Tibial artery (tissue), 4 donors: ENCODE measurements at regions not wholly inside any gene's neighbourhood (a gene's known extent, or its start where the extent isn't known, plus 50 kb on each side); places are given as distances from the start of the nearest gene placed in this dataset.

Experiments used
- DNase-seq, 2 donors: peaks; one replicate each; pipeline ENCODE4 v3.0.0-alpha.2; 2019
- H3K27ac ChIP-seq, 2 donors: fragments of 200-600 bp; sonication (generic) in 1 of 2; 1 replicate in 1 of 2; 2 replicates in 1 of 2; pipeline ENCODE4 v1.5.1; 2018 to 2019; ENCODE audit warnings: mild to moderate bottlenecking in 1 of 2
- H3K27me3 ChIP-seq, 2 donors: fragments of 200-600 bp; sonication (generic) in 1 of 2; one replicate each; pipeline versions ENCODE4 v1.5.1 to v1.6.0; 2016 to 2019
- H3K36me3 ChIP-seq, 3 donors: fragments of 200-600 bp; sonication (generic) in 2 of 3; one replicate each; pipeline ENCODE4 v1.5.1; 2016 to 2019; ENCODE audit warnings: mild to moderate bottlenecking in 2 of 3
- H3K4me1 ChIP-seq, 4 donors: fragments of 200-600 bp; sonication (generic) in 2 of 4; 1 replicate in 3 of 4; 2 replicates in 1 of 4; pipeline ENCODE4 v1.5.1; 2016 to 2019
- H3K4me3 ChIP-seq, 2 donors: fragments of 200-600 bp; sonication (generic) in 1 of 2; 1 replicate in 1 of 2; 2 replicates in 1 of 2; pipeline ENCODE4 v1.5.1; 2018 to 2019; ENCODE audit warnings: mild to moderate bottlenecking in 2 of 2
- H3K9me3 ChIP-seq, 3 donors: fragments of 200-600 bp; sonication (generic) in 1 of 3; one replicate each; pipeline ENCODE4 v1.5.1; 2016 to 2019
- CTCF ChIP-seq, 2 experiments: fragments of 200-600 bp in 1 of 2; fragments of 450-650 bp in 1 of 2; IDR thresholded peaks; one replicate each; pipeline ENCODE4 v1.5.1; 2017 to 2019; ENCODE audit warnings: antibody characterized with exemption in 2 of 2, mild to moderate bottlenecking in 1 of 2, moderate library complexity in 1 of 2
- intact Hi-C: fragments of 100-400 bp; cut with DNase I; formaldehyde crosslinking; loops from one replicate; pipeline ENCODE4 v1.15.0; 2023; ENCODE audit warnings: low total_unique reads

GRCh38 chr13:50188696-50189095 lies 173.5 kb downstream of the KCNRG start:
- H3K27ac ChIP-seq: no peak overlapping the region
- H3K36me3 ChIP-seq: no peaks in the 10 kb centered on the region
- DNase-seq: no peak
- intact Hi-C loops: no loop called here
- H3K27me3 ChIP-seq: no peaks in the 10 kb centered on the region
- no peak for TF ChIP-seq CTCF (IDR thresholded peaks at IDR 0.05)
- peaks cover 0 to 2% (median 0%) of the 10 kb centered on the region in 4 donors for H3K4me1 ChIP-seq
- H3K4me3 ChIP-seq: no peak overlapping the region
- H3K9me3 ChIP-seq: no peaks in the 10 kb centered on the region

GRCh38 chr13:50189450-50189849 lies 174.2 kb downstream of the KCNRG start:
- Histone ChIP-seq H3K27ac (no peak overlapping the region), H3K4me1 (peaks cover 0 to 2% (median 0%) of the 10 kb centered on the region in 4 donors), H3K9me3 (no peaks in the 10 kb centered on the region), H3K27me3 (no peaks in the 10 kb centered on the region), H3K4me3 (no peak overlapping the region), H3K36me3 (no peaks in the 10 kb centered on the region)
- no peak for TF ChIP-seq CTCF (IDR thresholded peaks at IDR 0.05)
- intact Hi-C loops: no loop called here
- no peak for DNase-seq

GRCh38 chr13:50191004-50191403 lies 175.8 kb downstream of the KCNRG start:
- H3K4me3 ChIP-seq: no peak overlapping the region
- intact Hi-C loops: no loop called here
- no peak for DNase-seq
- TF ChIP-seq CTCF (IDR thresholded peaks at IDR 0.05): no peak
- no peaks in the 10 kb centered on the region for H3K27me3 ChIP-seq
- no peak overlapping the region for H3K27ac ChIP-seq
- no peaks in the 10 kb centered on the region for H3K36me3 ChIP-seq
- H3K4me1 ChIP-seq: peaks cover 0 to 2% (median 0%) of the 10 kb centered on the region in 4 donors
- no peaks in the 10 kb centered on the region for H3K9me3 ChIP-seq

- Histone ChIP-seq H3K36me3 (no peaks in the 10 kb centered on the region), H3K27ac (no peak overlapping the region), H3K27me3 (no peaks in the 10 kb centered on the region), H3K4me3 (no peak overlapping the region), H3K9me3 (no peaks in the 10 kb centered on the region), H3K4me1 (peaks cover 0 to 2% (median 0%) of the 10 kb centered on the region in 4 donors)
- no peak for DNase-seq
- TF ChIP-seq CTCF (IDR thresholded peaks at IDR 0.05): no peak
- intact Hi-C loops: no loop called here
These were observed 177.1 kb downstream of the KCNRG start for GRCh38 chr13:50192272-50192813.

- no peaks in the 10 kb centered on the region for H3K9me3 ChIP-seq
- no peaks in the 10 kb centered on the region for H3K27me3 ChIP-seq
- intact Hi-C loops: no loop called here
- no peak for TF ChIP-seq CTCF (IDR thresholded peaks at IDR 0.05)
- H3K36me3 ChIP-seq: no peaks in the 10 kb centered on the region
- H3K27ac ChIP-seq: no peak overlapping the region
- DNase-seq: no peak
- H3K4me3 ChIP-seq: no peak overlapping the region
- peaks cover 0 to 2% (median 0%) of the 10 kb centered on the region in 4 donors for H3K4me1 ChIP-seq
These were observed 179.8 kb downstream of the KCNRG start for GRCh38 chr13:50195045-50195444.

- intact Hi-C loops: no loop called here
- DNase-seq: no peak
- Histone ChIP-seq H3K36me3 (no peaks in the 10 kb centered on the region), H3K4me1 (peaks cover 0 to 2% (median 0%) of the 10 kb centered on the region in 4 donors), H3K4me3 (no peak overlapping the region), H3K27ac (no peak overlapping the region), H3K9me3 (no peaks in the 10 kb centered on the region), H3K27me3 (no peaks in the 10 kb centered on the region)
- TF ChIP-seq CTCF (IDR thresholded peaks at IDR 0.05): no peak
These were observed 180.9 kb downstream of the KCNRG start for GRCh38 chr13:50196118-50196517.
